Loucy (cell line): ENCODE measurements at regions not wholly inside any gene's neighbourhood (a gene's known extent, or its start where the extent isn't known, plus 50 kb on each side); places are given as distances from the start of the nearest gene placed in this dataset.

Source experiments
- H2AFZ ChIP-seq: fragments of 200-600 bp; sonication (generic); 2 replicates; pipeline ENCODE4 v1.6.0; 2016; ENCODE audit warnings: antibody characterized with exemption, mild to moderate bottlenecking, low read length, moderate library complexity
- H3F3A ChIP-seq: fragments of 200-600 bp; 2 replicates; pipeline ENCODE4 v1.6.0; 2016; ENCODE audit warnings: antibody characterized with exemption, low read depth, mild to moderate bottlenecking
- H3K27me3 ChIP-seq: fragments of 200-600 bp; sonication (generic); 2 replicates; pipeline ENCODE4 v1.6.1; 2014; ENCODE audit warnings: low read length, mild to moderate bottlenecking; ENCODE audit not compliant: insufficient read depth, poor library complexity, severe bottlenecking
- H3K36me3 ChIP-seq: fragments of 200-600 bp; sonication (generic); 2 replicates; pipeline ENCODE4 v1.6.1; 2016; ENCODE audit warnings: low read length; ENCODE audit not compliant: insufficient read depth
- H3K4me1 ChIP-seq: fragments of 200-600 bp; sonication (generic); 2 replicates; pipeline ENCODE4 v1.5.1; 2014; ENCODE audit warnings: low read length, mild to moderate bottlenecking; ENCODE audit not compliant: insufficient read depth, poor library complexity, severe bottlenecking
- H3K4me2 ChIP-seq: fragments of 200-600 bp; sonication (generic); 2 replicates; pipeline ENCODE4 v1.6.0; 2014; ENCODE audit warnings: antibody characterized with exemption, low read length, low read depth, mild to moderate bottlenecking; ENCODE audit not compliant: poor library complexity, severe bottlenecking
- H3K4me3 ChIP-seq: fragments of 200-600 bp; sonication (generic); 2 replicates; pipeline ENCODE4 v1.5.1; 2014; ENCODE audit warnings: low read length, mild to moderate bottlenecking, mixed read lengths; ENCODE audit not compliant: poor library complexity, severe bottlenecking
- H3K79me2 ChIP-seq: fragments of 200-600 bp; sonication (generic); 2 replicates; pipeline ENCODE4 v1.6.1; 2014; ENCODE audit warnings: low read length; ENCODE audit not compliant: insufficient read depth
- H3K9ac ChIP-seq: fragments of 200-600 bp; sonication (generic); 2 replicates; pipeline ENCODE4 v1.6.0; 2014; ENCODE audit warnings: mild to moderate bottlenecking, low read depth, low read length, moderate library complexity; ENCODE audit not compliant: poor library complexity, severe bottlenecking
- H3K9me2 ChIP-seq: fragments of 200-600 bp; sonication (generic); replicated peaks from 2 replicates; pipeline ENCODE4 v1.6.1; 2016; ENCODE audit warnings: low read depth, low read length, mixed read lengths
- H3K9me3 ChIP-seq: fragments of 200-600 bp; sonication (generic); 2 replicates; pipeline ENCODE4 v1.6.1; 2014; ENCODE audit warnings: mild to moderate bottlenecking, antibody characterized with exemption, low read length, low read depth; ENCODE audit not compliant: insufficient read depth
- H4K20me1 ChIP-seq: fragments of 200-600 bp; sonication (generic); 2 replicates; pipeline ENCODE4 v1.6.0; 2014; ENCODE audit warnings: antibody characterized with exemption, low read length, mild to moderate bottlenecking; ENCODE audit not compliant: insufficient read depth, poor library complexity, severe bottlenecking
- EZH2phosphoT487 ChIP-seq: fragments of 200-600 bp; IDR thresholded peaks from 2 replicates; pipeline ENCODE4 v1.6.1; 2018; ENCODE audit warnings: antibody characterized with exemption, mild to moderate bottlenecking, moderate library complexity, borderline replicate concordance
- TF ChIP-seq, protein P1 (sequence below): fragments of 200-600 bp; sonication (generic); conservative IDR thresholded peaks from 2 replicates; pipeline ENCODE4 v1.5.1; 2014; ENCODE audit warnings: mild to moderate bottlenecking, antibody characterized with exemption, low read length

DNA sequence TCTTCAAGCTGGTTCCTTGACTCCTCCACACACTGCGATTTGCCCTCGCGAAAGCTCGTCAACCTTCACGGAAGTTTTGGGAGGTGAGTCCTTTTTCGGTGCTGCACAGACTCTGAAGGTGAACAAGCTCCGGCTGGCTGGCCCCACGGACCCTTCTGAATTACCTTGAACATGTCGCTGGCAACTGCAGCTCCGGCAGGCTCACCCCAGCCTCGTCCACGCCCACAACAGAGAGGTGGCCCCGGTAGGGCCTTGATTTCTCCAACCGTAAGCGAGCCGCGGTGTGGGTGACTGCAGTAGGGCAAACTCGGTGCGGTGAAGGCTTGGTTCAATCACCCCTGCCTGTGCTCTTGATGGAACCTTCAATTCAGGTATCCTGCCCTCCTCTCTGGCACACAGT is 1020.7 kb upstream of the GOT2 start:
- Histone ChIP-seq H3K9me3 (no peaks in the 10 kb centered on the region; the same call in 1 of the 2 replicates), H3K9me2 (no peaks in the 10 kb centered on the region), H3K27me3 (no peaks in the 10 kb centered on the region), H3F3A (no peaks in the 10 kb centered on the region), H3K9ac (no peak overlapping the region), H3K4me2 (no peak overlapping the region), H2AFZ (no peak overlapping the region), H3K36me3 (no peaks in the 10 kb centered on the region), H4K20me1 (no peaks in the 10 kb centered on the region), H3K4me3 (no peak overlapping the region), H3K4me1 (no peaks in the 10 kb centered on the region), H3K79me2 (no peaks in the 10 kb centered on the region)
- TF ChIP-seq, protein P1, sequence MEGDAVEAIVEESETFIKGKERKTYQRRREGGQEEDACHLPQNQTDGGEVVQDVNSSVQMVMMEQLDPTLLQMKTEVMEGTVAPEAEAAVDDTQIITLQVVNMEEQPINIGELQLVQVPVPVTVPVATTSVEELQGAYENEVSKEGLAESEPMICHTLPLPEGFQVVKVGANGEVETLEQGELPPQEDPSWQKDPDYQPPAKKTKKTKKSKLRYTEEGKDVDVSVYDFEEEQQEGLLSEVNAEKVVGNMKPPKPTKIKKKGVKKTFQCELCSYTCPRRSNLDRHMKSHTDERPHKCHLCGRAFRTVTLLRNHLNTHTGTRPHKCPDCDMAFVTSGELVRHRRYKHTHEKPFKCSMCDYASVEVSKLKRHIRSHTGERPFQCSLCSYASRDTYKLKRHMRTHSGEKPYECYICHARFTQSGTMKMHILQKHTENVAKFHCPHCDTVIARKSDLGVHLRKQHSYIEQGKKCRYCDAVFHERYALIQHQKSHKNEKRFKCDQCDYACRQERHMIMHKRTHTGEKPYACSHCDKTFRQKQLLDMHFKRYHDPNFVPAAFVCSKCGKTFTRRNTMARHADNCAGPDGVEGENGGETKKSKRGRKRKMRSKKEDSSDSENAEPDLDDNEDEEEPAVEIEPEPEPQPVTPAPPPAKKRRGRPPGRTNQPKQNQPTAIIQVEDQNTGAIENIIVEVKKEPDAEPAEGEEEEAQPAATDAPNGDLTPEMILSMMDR: no peak
- no peak for TF ChIP-seq EZH2phosphoT487

DNA sequence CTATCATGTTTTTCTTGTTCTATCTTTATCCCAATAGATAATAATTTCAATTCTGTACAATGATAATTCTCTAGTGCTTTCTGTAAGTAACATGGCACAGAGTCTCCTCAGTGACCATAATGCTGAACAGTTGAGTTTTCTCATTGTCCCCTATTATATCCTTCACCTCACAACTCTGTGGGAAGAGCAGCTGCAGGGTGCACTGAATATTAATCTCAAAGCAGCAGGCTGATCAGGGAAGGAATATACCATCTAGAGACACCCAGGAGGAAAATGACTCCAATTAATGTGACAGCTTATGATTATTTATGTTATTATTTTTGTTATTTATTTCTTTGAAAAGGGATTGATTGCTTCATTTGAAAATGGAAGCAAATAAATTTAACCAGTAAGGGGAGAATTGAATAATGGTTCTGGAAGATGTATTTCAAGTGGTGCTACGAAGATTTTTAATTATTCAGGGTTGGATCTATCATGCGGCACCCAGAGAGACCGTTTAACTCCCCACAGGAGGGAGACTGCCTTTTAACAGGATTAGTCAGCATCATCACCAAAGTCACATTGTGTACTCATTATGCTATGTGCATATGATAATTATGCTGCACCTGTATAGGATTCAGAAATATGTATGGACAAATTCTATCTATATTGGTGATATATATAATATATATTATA is 1015.7 kb upstream of the GOT2 start:
- H3K9me3 ChIP-seq: no peaks in the 10 kb centered on the region; the same call in 1 of the 2 replicates
- no peak for TF ChIP-seq EZH2phosphoT487
- TF ChIP-seq, protein P1: no peak

DNA sequence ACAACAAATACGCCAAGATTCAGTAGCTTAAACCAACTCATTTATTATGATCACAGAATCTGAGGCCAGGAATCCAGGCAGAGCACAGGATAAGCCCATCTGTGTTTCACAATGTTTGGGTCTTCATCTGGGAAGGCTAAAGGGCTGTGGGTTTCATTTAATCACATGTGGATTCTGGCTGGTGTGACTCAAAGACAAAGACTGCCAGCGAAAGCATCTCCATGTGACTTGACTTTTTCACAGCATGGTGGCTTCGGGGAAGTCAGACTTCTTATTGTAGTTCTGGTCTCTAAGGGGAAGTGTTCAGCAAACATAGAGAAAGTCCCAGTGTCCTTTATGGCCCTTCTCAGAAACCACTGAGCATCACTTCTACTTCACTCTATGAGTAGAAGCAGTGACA is 1014.4 kb upstream of the GOT2 start:
- Histone ChIP-seq H2AFZ (no peak overlapping the region), H3K4me3 (no peak overlapping the region), H3F3A (no peaks in the 10 kb centered on the region), H3K27me3 (no peaks in the 10 kb centered on the region), H3K9me3 (no peaks in the 10 kb centered on the region), H4K20me1 (no peaks in the 10 kb centered on the region), H3K4me2 (no peak overlapping the region), H3K4me1 (no peaks in the 10 kb centered on the region), H3K79me2 (no peaks in the 10 kb centered on the region), H3K36me3 (no peaks in the 10 kb centered on the region), H3K9ac (no peak overlapping the region), H3K9me2 (no peaks in the 10 kb centered on the region)
- TF ChIP-seq, protein P1: no peak
- TF ChIP-seq EZH2phosphoT487: no peak

More for the DNA sequence above, 1015.7 kb upstream of the GOT2 start:
- Histone ChIP-seq H3K9ac (no peak overlapping the region), H3K4me1 (no peaks in the 10 kb centered on the region), H3K27me3 (no peaks in the 10 kb centered on the region), H3F3A (no peaks in the 10 kb centered on the region), H3K4me3 (no peak overlapping the region), H3K4me2 (no peak overlapping the region), H4K20me1 (no peaks in the 10 kb centered on the region), H2AFZ (no peak overlapping the region), H3K9me2 (no peaks in the 10 kb centered on the region), H3K79me2 (no peaks in the 10 kb centered on the region), H3K36me3 (no peaks in the 10 kb centered on the region)
